Kidney capillary endothelial cell (primary cell): ENCODE measurements at regions not wholly inside any gene's neighbourhood (a gene's known extent, or its start where the extent isn't known, plus 50 kb on each side); places are given as distances from the start of the nearest gene placed in this dataset.
"Not testable (repeated sequence)": the region's sequence is repeated elsewhere in the genome, so short reads cannot be mapped to it uniquely, and the experiment has no call there.

ENCODE experiments used
- DNase-seq: peaks from one replicate; pipeline ENCODE4 v3.0.0-alpha.2; 2018; ENCODE audit warnings: low spot score

DNA sequence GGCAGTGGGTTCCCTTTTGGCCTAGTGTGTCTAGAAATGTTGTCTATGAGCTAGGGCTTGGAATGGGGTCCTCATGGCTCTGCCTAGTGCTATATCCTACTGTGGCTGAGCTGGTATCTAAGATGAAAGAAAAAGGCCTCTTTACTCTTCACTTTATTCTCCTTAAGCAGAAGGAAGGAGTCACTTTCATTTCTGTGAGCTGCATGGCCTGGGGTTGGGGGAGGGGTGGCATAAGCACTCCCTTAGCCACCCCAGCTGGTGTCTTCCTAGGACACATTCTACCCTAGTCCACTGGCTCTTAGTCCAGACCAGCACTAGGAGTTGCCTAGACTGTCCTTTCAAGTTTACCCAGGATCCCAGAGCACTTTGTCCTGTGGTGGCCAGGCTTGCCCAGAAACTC, 1148.9 kb upstream of the CNTN5 start:
- DNase-seq, result no peak

DNA sequence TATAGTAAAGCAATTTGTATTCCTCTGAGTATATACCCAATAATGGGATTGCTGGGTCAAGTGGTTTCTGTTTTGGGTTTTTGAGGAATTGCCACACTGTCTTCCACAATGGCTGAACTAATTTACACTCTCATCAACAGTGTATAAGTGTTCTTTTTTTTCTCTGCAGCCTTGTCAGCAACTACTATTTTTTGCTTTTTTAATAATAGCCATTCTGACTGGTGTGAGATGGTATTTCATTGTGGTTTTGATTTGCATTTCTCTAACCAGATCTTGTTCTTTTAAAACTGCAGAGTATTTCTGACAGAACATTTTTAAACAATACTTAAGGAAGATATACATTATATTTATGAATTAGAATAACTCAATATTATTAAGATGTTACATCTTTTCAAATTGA, 1140.5 kb upstream of the CNTN5 start:
- no peak for DNase-seq

DNA sequence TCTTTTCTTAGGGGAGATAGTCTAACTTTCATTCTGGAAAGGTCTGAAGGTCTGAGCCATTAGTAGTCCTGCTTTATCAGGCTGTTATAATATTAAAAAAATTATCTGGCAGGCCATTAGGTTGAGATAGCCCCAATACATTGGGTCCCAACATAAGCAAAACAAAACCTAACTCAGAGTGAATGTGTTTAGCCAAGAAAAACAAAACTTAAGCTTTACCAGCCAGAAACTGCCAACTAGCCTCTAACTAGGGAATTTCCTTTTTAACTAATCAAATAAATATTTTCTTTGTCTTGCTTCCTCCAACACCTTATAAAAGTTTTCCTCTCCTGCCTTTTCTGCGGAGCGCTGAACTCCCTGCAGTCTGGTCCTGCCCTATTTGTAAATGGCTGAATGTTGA, 1137.7 kb upstream of the CNTN5 start:
- no peak for DNase-seq

DNA sequence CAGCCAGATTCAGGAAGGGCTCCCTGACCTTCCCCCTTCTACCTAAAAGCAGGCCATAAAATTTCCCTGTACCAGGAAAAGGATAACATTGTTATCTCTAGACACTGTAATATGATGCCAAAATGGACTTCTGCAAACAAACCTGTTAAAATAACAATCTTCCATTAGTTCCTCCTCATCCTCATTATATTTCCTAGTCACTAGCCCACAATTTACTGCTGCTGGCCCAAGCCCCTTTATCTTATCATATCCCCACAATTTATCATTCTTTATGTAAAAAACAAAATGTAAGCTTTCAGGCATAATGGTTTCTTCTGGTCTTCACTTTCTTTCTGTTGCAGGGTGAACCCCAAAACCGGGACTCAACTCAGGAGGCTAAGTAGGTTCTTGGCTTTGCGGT, 1132.1 kb upstream of the CNTN5 start:
- DNase-seq, result no peak

DNA sequence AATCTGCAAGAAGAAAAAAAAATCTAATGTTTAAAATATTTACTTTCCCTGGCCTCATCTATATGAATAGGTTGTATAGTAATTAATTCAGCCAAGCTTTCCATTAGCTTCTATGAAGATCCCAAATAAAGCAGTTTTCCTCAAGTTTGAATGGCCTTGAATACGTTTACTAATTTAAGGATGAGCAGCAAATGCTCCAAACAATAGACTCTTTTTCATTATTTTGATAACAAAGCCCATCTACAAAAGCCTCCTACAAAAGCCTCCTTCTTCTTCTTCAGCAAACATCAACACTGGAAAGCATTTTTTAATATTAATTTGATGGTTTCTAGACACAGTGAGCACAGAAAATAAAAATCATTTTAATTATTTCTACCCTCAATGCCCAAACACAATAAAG, 1130.3 kb upstream of the CNTN5 start:
- DNase-seq, result no peak

DNA sequence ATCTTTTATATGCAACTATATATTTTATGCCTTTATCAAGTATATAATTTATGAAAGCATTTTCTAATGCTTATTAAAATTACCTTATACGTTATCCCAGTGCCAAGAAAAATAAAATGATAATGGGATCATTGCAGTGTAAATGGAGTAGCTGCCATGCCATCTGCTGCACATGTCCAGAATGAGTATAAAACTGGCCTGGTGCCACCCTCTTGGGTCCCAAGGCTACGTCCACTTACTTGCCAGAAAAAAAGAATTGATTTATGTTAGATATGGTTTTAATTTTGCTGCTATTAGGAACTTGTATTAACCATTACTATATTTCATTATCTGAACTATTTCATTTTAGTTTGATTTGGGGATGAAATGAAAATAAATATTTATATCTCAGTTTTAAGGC, 1127.1 kb upstream of the CNTN5 start:
- DNase-seq, result no peak

DNA sequence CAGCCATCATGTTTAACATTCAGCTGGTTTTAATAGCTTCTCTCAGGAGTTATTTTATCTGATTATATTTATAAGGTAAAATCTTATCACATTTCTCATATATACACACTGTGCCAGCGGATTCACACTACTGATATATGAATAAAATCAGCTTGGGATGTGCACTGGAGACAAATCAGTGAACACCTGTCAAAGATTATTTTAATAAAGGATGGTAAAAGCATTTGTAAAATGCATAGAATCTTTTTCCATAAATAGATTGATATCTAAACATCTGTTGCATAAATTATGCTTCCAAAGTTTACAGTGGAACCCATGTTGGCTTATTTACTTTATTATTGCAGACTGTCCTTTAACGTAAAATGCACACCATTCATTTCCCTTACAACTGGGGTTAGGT, 1125.8 kb upstream of the CNTN5 start:
- DNase-seq, result no peak

DNA sequence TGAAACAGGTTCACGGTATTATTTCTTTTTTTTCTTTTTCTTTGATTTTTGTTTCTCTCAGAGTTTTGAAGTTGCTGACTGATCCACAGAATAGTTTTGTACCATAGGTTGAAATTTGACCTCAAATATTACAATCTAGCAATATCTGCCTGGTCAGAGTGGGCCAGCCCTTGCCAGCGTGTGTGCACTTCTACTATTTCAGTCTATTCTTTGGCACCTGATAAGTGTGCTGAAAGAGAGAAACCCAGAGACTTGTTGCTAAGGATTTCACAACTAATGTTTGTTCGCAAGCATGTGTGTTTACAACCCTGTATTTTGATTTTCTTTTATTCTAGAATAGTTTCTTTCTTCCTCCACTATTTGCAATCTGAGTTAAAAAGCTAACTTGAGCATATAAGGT, 1125.2 kb upstream of the CNTN5 start:
- no peak for DNase-seq

DNA sequence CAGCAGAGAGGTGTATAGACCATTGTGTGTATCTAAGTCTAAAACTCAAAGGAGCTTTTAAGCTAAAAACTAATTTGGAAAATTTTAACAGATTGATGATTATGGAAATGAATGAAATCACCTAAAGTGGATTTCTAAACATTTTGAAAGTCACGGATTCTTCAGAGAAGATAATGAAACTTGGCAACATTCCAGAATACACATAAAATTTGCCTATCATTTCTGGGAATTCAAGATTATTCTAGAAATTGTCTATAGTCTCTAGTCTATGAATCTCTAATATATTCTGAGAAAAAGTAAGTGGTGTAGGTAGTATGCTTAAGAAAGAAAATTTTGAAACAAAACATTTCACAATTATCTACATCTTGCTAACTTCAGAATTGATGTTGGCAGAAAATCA, 1117.9 kb upstream of the CNTN5 start:
- DNase-seq, result no peak

DNA sequence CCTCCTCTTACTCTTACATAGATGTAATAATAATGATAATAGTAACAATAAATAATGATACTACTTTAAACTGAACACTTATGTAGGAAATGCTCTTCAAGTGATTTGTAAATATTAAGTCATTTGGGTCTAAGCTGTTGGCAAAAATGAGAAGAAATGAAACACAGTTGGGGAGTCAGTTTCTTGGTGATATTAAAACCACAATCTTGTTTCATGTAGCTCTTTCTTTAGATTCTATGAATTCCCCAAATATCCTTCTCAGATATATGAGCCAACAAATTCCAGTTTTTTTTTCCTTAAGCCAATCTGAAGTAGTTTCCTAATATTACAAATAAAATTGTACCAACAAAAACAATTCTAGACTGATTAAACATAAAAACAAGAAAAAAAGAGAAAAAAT, 1115.6 kb upstream of the CNTN5 start:
- no peak for DNase-seq

DNA sequence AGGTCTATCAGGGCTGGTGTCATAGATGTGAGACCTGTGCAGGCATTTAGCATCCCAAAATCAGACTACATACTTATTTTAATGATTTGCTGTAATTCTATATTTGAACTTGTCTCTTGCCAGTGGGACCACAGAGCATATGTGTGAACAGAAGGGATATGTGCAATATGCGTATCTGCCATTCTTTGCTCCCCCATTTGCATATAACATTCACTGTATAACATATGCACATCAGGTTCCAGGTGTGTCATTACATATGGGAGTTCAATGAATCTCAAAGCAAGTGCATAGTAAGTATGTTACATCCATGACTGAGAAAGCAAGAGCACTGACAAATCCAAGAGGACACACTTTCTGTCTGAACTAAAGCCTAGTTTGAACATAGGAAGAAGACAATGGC, 1115.1 kb upstream of the CNTN5 start:
- DNase-seq, result no peak

DNA sequence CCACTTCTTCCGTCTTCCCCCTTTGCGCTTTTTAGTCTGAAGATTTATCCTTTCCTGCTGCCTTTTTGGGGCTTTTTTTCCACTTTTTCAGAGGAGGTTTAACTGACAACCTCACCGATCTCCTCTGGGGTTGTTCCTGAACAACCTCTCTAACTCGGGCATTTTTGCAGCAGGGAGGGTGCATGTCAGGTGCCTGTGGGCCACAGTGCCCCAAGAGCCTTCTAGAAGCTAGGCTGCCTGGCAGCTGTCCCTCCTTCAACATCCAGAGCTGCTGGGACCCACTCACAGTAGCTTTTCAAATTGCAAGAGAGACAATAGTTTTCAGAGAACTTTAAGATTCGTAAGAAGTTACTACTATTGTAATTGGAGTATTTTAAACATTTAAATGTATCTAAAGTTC, 1112.4 kb upstream of the CNTN5 start:
- DNase-seq, result no peak

DNA sequence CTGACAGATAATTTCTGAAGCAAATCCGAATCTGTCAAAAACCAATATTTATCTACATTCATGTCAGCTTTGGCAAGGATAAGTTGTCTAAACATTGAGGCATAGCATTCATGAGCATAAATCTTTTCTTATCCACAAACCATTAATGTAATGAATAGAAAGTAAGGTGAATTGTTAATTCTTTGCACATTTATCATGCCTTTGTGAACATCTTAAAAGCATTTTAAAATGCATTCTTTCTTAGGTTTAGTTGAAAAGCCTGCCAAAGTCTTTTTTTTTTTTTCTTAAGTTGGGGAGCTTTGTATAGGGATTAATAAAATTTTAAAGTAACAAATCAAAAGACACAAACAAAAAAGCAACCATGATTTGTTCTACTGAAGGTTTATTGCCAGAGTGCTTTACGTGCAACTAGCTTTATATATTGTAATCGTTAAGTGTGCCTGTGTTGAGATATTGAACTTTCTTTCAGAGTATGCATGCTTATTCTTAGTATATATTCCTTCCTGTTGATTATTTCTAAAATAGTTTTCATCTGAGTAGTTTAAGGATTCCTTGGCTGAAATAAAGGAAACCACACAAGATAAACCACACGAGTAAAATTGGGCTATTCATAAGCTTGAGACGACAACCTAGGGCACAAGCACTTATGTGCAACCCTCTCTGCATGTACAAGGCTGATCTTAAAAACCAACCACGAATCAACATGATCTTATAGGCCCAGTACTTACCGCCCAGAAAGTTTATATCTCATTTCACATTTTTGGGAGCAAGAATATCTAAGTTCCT, 1110.9 kb upstream of the CNTN5 start:
- no peak for DNase-seq

DNA sequence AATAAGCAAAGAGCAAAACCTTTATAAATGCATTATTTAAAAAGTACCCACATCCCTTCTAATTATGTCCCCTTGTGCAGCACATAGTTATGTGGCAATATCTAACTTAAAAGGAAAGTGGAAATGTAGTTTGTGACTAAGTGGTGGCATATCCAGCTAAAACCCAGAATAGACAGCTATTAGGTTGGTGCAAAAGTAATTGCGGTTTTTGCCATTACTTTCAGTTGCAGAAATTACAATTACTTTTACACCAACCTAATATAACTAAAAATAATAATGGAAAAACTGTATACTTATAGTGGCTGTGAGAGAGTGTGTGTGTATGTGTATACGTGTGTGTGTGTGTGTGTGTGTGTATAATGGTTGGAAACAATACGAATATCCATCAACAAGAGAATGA, 1108.1 kb upstream of the CNTN5 start:
- DNase-seq, result no peak

DNA sequence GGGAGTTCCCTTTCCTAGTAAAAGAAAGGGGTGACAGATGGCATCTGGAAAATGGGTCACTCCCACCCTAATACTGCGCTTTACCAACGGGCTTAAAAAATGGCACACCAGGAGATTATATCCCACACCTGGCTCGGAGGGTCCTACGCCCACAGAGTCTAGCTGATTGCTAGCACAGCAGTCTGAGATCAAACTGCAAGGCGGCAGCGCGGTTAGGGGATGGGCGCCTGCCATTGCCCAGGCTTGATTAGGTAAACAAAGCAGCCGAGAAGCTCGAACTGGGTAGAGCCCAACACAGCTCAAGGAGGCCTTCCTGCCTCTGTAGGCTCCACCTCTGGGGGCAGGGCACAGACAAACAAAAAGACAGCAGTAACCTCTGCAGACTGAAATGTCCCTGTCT, 1097.8 kb upstream of the CNTN5 start:
- DNase-seq, result not testable (repeated sequence)

DNA sequence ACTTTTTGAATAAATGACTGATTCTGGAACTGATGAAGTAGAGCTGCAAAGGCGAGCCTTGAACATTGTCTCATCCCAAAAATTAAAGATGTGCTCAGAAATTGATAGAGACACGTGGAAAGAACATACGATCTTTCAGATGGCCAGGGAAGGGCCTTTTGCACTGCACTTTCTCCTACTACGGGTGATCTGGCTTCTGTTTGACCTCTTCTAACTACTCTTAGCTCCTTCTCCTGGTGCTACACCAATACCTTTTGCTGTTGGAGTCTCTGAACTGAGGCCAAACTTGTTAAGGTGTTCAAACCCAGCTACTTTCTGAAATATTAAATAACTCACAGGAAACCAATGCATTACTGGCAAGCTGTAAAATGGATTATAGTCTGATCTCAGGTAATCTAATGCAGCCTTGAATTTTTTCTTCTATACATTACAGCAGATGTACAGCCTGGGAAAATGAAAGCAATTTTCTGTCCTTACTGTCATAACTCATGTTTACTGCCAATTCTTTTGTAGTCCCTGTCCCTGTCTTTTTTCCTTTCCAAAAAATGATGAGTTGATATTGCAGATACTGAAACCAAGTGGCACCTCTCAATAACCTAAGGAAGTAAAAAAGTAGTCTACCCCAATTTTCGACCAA, 1086.1 kb upstream of the CNTN5 start:
- no peak for DNase-seq

DNA sequence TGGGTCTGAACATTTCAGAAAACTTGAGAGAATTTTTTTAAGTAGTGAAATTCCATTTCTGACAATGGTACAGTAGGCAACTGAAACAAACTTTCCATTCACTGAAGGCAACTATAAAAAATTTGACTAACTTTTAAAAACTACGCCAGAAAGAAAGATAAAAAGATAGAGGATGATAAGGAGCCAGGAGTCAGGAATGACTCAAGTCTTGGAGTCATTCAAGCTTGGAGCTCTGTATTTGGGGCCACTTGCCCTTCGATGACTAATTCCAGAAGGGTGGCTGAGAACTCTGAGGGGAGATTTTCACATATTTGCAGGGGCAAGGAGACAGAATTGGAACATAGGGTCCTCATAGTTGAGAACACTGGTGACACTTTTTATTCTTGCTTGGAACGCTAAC, 1083.2 kb upstream of the CNTN5 start:
- DNase-seq, result no peak

DNA sequence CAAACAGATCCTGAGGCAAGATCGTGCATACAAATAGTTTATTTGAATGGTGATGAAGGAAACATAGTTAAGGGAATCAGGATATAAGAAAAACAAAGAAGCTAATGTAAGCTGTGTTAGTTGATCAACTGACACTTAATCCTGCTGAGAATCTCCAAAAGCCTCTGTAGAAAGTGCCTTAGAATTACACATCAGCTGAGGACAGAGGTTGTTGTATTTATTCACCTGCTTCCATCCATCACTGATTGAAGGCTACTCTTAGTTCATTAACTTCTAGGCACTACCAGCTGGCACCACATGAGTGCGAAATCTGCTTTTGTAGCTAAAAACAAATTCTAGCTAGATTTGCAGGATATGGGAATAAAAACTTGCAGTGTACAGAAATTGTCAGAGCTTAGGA, 1082.0 kb upstream of the CNTN5 start:
- DNase-seq, result no peak

DNA sequence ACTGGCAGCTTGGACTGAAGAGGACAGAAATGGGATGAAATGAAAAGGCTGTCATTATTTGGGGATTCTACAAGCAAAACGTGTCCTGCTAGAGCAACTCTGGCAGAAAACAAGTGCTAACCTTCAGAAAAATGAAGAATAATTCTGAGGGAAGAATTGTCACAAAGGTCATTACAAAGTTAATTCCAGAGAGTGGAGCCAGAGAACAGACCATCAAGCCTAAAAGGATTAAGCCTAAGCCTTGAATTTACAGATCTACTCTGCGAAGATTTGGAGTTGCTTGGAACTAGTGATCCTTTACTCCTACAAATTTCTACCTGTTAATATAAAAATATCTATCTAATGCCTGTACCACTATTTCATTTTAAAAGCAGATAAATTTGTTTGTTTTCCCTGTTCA, 1077.3 kb upstream of the CNTN5 start:
- no peak for DNase-seq

DNA sequence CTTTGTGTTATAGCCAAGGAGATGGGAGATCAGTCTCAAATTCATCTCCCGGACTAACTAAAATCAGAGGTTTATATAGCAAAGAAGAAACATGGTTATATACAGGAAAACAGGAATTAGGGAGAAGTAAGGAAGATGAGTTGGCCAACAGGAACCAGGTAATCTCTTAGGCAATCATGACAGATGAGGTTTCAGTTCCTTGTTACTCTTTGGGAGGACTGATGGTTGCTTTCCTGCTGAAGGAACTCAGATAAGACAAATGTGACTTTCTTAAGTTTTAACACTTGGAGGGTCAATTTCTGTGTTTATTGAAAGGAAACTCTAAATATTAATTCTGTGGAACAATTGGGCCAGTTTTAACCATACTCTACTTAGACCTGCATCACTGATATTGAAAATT, 1072.0 kb upstream of the CNTN5 start:
- no peak for DNase-seq

DNA sequence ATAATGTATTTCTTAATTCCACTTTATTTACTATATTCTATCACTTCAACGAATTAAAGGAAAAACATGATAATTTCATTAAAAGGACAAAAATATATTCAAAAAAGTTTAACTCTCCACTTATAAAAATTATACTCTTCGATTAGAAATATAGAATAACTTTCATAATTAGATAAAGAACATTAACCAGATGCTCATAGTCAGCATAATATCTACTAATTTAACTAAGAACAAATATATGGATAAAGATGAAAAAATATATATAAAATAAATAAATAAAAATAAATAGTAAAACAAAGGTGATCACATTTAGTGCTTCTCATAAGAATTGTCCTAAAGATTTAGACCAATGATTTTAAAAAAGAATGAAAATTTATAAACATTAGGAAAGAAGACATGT, 1065.2 kb upstream of the CNTN5 start:
- no peak for DNase-seq

DNA sequence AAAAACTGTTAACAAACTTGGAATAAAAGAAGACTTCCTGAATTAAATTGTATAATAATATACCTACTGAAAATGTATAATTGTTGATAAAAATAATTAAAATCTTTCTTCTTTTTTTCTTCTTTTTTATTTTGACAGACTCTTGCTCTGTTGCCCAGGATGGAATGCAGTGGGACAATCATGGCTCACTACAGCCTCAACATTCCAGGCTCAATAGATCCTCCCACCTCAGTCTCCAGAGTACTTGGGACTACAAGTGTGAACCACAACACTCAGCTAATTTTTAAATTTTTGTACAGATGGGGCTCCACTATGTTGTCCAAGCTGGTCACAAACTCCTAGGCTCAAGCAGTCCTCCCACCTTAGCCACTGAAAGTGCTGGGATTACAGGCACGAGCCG, 1063.8 kb upstream of the CNTN5 start:
- DNase-seq, result no peak

DNA sequence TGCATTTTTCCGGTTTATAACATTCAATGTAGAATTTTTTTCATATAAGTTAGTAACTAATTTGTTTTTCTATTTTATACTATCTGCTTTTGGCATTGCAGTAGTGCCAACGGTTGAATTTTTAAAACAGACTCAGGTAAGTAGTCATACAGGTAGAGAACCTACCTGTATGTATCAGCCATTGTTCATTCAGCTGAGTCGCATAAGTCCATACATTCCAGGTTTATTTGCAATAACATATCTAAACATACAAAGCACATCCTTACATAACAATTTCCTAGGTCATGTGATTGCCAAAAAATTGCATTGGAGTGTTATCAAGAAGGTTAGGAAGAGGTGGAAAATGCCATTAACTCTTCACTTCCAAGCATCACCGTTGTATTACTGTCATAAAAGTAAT, 1059.3 kb upstream of the CNTN5 start:
- DNase-seq, result no peak

DNA sequence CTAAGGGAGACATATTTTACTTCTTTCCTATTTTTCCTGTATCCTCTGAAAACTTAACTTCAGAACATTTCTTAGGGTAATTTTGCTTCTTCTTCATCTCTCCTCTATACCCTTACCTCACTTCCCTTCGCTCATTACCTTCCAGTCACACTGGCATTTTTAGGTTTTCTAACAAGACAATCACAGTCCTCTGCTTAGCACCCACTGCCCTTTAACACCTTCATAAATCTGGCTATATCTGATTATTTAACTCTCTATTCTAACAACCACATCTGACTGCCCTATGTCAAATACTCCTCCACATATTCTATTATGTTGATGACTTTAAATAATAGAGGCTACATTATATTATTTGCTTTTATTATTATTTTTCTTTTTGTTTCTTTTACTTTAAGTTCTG, 1058.0 kb upstream of the CNTN5 start:
- DNase-seq, result no peak
